GM19035 (cell line): ENCODE measurements at regions not wholly inside any gene's neighbourhood (a gene's known extent, or its start where the extent isn't known, plus 50 kb on each side); places are given as distances from the start of the nearest gene placed in this dataset.
"Not testable (repeated sequence)": the region's sequence is repeated elsewhere in the genome, so short reads cannot be mapped to it uniquely, and the experiment has no call there.

Experiments used
- ATAC-seq: cut with Tn5 transposase; IDR thresholded peaks from one replicate; pipeline ENCODE4 v1.9.1; 2021; ENCODE audit not compliant: unreplicated experiment

DNA sequence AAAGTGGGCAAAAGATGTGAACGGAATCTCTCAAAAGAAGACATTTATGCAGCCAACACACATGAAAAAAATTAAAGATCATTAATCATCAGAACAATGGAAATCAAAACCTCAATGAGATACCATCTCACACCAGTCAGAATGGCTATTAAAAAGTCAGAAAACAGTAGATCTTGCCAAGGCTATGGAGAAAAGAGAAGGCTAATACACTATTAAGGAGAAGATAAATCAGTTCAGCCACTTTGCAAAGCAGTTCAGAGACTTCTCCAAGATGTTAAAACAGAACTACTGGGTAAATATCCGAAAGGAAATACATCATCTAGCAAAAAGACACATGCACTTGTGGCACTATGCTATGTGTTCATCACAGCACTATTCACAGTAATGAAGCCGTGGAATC is 388.2 kb upstream of the LUZP2 start:
- ATAC-seq, result no peak

DNA sequence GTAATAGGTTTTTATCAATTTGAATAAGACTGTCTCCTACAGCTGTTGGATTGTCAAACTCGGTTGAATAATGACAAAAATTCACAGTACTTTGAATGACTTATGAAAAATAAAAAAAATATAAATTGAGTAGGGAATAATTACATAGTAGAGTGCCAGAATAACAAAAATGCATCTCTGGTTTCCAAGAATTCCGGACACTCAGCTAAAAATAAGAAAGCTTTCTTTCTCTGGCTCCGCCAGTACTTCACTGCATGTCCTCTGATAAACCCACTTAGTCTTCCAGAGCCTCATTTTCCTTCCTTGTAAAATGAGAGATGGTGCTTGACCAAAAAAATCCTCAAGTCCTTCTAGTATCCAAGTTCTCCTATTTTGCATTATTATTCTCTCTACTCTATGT is 374.6 kb upstream of the LUZP2 start:
- no peak for ATAC-seq

DNA sequence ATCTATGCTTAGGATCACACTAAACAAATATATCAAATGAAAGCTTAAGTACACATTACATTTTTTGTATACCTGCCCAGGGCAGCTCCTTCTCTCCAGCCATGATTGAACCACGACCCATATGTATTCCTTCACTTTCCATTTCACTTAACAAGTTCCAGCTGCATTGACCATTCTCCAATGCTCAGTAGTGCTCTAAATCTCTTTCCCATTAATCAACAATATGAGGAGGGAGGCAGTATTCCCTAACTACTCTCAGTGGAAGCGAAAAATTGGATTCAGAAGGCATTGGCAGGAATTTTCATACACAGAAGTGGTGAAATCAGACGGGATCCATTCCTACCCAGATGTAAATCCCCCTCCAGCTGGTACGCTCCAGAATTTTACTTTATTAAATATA is 372.0 kb upstream of the LUZP2 start:
- no peak for ATAC-seq

DNA sequence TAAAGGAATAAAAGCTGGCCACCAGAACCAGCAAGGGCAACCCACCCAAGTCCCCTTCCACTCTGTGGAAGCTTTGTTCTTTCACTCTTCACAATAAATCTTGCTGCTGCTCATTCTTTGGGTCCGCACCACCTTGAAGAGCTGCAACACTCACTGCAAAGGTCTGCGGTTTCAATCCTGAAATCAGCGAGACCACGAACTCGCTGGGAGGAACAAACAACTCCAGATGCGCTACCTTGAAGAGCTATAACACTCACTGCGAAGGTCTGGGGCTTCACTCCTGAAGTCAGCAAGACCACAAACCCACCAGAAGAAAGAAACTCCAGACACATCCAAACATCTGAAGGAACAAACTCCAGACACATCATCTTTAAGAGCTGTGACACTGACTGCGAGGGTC is 365.2 kb upstream of the LUZP2 start:
- no peak for ATAC-seq

DNA sequence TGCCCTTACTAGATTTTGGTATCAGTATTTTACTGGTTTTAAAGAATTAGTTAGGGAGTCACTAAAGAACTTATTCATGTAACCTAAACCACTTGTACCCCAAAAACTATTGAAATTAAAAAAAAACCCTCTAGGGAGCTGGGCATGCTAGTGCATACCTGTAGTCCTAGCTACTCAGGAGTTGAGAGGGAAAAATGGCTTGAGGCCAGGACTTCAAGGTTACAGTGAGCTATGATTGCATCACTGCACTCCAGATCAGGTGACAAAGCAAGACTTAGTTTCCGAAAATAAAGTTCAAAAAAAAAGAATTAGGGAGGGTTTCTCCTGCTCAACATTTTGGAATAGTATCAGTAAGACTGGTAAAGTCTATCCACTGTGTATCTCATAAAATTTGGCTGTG is 364.4 kb upstream of the LUZP2 start:
- ATAC-seq, result no peak

DNA sequence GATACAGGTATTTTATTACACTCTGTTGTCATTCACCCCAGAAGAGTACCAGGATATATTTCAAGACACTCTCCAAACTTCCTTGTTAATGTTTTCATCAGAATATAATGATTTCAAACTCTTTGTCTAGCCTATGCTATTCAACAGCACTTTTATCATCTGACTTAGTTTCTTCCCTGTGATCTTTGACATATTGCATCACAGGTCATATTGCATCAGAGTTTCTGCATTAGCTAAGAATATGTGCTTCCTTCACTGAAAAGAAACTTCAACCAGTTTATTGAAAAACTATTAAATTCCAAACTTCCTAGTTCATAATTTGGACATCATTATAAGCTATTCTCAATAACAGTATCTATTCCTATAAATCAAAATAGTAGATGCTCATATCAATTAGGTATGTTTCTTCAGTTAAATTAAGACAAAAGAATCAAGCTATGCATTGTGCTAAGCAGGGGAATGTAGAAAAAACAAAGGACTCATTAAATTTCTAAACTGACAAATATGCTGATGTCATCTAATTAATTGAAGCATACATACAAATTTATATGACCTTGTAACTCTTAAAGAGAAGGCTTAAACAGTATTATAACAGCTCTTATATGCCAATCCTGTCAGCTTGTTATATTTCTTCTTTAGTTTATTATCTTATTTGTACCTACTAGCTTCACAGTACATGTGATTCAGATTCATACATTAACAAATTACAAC is 361.8 kb upstream of the LUZP2 start:
- no peak for ATAC-seq

DNA sequence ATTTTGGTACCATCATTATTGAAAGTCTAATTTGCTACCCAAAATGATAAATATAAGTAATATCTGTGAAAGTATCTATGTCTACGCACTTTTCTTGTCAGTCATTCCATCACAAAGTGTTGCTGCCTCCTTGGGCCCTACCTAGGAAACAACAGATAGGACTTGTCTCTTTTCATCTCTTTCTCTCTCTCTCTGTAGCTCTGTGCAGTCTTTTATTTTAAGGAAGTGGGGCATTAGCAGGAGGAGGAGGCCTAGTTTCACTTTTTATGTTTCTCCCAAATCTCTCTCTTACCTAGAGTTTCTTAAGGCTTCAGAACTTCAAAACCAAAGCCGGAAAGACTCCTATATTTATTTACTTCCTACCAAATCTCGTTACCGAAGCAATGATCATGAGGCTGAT is 354.8 kb upstream of the LUZP2 start:
- ATAC-seq, result no peak

DNA sequence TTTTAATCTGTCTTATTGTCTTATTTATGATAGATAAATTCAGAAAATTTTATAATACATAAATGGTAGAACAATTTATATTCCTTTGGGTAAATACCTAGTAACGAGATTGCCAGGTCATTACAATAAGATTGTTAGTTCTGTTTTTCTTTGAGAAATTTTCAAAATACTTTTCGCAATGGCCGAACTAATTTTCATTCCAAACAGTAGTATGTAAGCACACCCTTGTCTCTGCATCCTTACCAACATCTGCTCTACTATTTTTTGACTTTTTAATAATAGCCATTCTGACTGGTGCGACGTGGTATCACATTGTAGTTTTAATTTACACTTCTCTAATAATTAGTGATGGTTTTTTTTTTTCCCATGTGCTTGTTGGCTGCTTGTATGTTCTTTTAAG is 351.4 kb upstream of the LUZP2 start:
- ATAC-seq, result no peak

DNA sequence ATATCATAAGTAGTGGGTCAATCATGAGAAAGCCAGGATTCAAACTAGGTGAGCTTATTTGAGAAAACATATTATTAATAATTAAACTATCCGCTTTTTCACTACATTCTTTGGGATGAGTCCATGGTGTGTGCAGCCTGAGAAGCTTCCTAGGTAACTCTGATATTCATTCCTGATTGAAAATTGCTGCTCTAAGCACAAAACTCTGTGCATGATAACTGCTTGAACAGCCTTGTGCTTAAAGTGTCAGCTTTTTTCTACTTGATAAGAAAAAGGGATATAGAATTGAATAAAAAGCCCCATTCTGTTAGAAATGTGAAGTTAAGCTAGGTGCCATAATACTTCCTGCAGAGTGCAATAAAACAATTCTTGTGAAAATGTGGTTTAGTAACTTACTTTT is 343.5 kb upstream of the LUZP2 start:
- no peak for ATAC-seq

DNA sequence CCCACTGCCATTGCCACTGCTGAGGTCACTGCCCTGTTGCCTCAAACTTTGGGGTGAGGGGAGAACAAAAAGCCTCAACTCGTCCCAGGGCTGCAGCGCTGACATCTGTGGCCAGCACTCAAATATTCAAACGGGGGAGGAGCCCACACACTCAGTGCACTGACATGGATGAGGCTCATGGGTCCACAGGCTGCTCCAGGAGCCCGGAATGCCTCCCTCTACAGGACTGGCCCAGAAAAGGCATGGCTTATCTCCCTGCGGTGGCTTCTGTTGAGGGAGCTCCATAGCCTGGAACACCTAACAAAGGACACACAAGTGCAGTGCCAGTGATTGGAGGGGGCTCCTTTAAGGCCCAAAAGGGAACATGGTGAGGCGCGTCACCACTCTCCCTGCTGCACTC is 341.1 kb upstream of the LUZP2 start:
- no peak for ATAC-seq

DNA sequence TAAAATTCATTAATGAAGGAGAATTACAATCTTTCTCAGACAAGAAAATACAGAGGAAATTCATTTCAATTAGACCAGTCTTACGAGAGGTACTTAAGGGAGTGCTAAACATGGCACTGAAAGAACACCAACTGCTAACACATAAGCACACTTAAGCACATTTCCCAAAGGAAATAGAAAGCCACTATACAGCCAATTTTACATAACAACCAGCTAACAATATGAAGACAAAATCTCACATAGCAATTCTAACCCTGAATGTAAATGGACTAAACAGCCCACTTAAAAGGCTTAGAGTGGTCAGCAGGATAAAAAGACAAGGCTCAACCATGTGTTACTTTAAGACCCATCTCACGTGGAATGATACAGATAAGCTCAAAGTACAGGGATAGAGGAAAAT is 339.5 kb upstream of the LUZP2 start:
- no peak for ATAC-seq

DNA sequence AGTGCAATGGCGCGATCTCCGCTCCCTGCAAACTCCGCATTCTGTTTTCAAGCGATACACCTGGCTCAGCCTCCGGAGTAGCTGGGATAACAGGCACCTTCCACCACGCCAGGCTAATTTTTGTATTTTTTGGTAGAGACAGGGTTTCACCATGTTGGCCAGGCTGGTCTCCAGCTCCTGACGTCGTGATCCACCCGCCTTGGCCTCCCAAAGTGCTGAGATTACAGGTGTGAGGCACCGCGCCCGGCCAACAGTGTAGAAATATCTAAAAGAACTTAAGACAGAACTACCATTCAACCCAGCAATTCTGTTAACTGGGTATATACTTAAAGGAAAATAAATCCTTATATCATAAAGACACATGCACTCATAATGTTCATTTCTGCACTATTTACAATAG is 335.3 kb upstream of the LUZP2 start:
- ATAC-seq, result no peak

DNA sequence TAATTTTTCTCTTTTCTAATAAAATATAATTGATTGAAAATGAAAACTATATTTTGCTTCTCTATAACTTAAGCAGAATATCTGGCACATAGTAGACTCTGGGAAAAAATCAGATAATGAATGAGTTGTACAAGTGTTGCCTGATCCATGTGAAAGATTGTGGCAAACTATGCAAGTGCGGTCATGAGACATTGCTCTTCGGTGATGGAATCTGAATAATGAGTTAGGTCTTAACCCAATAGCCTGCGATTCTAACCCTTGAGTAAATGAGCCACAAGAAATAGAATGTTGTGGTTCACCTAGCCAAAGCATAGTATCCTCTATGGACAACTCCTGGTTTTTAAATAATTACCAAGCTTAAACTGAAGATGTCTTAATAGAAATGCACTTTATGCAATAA is 333.7 kb upstream of the LUZP2 start:
- ATAC-seq, result no peak

DNA sequence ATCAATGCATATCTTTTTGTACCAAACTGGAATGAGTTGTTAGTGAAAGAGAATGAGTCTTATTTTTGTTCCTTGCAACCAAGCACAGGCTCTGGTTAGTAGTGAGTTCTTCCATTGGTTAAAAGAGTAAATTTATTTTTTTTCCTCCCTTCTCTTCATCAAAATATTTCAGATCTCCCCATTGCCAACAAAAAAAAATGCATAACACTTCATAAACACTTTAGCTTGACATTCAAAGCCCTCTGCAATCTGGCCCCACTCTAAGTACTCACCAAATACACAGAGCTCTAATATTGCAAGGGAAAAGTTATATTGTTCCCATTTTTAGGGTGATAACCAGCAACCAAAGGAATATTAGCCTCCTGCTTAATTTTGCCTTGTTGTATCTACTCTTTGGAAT is 333.0 kb upstream of the LUZP2 start:
- no peak for ATAC-seq

DNA sequence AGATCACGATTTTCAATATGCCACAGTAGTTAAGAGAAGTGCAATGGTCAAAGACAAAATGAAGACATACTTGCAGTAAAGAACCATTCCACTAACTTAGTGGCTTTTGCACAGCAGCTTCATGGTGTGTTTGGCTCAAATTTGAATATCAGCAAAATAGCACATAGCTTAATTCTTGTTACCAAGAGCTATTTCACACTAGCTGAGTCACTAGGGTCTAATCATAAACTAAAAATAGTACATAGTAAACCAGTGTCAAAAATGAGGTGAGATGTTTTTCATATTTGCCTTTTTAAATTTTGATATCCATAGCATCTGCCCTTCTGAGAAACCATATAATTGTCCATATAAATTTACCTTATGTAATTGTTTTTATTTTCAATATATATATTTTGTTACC is 325.0 kb upstream of the LUZP2 start:
- no peak for ATAC-seq

DNA sequence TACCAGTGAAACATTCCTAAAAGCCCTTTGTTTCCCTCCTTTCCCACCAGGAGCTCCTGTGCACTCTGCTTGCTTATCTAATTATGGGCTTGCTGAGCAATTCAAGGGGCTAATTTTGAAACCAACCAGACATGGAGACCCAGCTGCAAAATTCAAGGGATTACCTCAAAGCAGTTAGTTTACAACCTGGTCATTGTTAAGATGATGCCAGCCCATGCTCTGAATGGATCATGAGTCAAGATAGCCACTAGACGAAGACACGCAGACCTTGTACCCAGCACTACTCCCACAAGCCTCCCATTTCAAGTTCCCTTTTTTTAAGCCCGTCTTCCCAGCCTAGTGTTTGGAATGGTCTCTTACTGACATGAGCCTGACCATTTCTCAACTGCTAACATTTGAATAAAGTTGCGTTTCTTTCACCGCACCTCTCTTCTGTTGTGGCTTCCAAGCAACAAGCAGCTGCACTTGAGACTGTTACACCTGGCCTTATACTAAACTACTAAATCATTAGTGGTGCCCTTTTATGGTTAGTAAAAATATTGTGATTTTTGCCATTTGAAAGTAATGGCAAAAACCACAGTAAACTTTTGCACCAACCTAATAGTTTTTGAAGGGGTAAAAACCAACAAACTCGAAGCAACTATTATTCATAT is 315.3 kb upstream of the LUZP2 start:
- no peak for ATAC-seq

DNA sequence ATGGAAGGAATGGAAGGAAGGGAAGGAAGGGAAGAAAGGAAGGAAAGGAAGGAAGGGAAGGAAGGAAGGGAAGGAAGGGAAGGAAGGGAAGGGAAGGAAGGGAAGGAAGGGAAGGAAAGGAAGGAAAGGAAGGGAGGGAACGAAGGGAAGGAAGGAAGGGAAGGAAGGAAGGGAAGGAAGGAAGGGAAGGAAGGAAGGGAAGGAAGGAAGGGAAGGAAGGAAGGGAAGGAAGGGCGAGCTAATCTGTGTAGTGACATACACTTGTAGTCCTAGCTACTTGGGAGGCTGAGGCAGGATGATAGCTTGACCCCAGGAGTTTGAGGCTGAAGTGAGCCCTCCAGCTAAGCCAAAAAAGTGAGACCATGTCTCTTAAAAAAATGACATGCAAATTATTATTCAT is 311.3 kb upstream of the LUZP2 start:
- ATAC-seq, result not testable (repeated sequence)

DNA sequence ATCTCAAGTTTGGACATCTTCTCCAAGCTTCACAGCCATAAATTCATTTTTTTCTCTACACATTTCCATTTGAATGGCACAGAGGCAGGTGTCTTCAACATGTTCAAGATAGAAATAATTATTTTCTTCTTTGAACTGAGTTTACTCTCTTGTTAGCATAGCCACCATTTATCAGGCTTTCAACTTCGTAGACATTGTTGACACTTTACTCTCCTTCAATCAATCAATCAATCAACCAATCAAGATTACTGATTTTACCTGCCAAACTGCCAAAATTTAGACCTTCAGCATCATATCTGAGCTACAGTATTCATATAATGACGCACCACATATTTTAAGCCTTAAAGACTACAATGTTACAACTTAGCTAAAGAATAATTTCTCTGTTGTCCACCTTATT is 300.1 kb upstream of the LUZP2 start:
- ATAC-seq, result no peak

DNA sequence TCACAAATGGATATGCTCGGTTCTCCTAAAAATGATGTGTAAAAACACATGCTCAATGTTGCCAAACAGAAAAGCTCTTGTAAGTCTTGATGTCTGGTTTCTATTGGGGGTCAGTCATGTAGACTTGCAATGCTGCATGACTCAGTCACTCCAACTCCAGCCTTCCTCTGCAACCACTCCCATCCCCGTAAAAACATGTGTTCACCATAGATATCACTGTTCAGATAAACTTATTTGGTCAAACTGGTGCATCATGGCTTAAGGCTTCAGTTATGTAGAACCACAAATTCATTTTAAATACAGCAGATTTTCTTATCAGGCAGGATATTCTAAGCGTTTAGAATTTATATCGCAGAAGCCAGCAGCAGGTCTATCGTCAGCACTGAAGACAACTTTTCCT is 298.4 kb upstream of the LUZP2 start:
- ATAC-seq, result no peak

DNA sequence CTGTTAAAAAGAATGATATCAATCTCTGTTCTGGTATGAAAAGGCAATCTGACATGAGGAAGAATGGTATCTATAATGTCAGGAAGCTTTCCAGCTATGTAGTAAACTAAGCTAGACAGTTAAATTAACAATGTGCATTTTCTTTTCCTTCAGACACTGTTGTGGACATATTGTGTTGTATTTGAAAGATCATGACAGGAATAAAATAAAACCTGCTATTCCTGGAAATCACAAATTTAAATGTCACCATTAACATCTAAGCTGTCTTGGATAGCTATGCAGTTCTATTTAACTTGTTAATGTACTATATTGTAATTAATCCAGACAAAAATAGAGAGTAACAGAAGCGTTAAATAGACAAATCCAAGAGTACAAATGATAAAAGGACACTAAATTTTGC is 297.4 kb upstream of the LUZP2 start:
- ATAC-seq, result no peak

DNA sequence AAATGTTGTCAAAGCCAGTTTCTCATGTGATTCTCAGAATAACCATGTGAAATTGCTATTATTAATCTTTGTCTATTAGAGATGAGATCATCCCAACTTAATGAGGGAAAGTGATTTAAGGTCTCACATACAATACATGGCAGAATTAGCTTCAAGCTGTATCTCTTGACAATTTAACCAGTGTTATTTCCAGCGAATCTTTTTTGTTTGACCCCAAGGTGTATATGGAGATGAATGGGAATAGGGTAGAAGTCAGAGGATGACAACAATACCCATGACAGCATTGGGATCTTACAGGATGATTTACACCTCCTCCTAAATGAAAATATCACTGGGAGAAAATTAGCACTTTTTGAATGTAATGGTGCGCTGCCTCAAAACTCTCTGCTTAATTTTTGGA is 290.8 kb upstream of the LUZP2 start:
- no peak for ATAC-seq

DNA sequence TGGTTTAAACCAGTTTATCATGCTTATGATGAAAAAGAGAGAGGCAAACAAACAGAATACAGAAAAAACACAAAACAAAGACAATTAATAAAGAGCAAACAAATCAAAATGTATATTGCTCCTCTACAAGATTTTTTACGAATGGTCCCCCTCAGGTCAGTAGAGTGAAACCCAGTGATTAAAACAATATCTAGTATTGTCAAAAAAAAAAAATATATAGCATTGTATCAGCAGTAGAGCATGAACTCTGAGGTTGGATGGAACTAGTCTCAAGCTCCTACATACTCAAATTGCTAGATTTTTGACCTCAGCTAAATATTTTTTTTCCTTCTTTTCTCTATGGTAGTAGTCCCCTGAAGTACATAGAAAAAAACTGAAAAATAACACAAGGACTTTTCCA is 290.3 kb upstream of the LUZP2 start:
- ATAC-seq, result no peak

DNA sequence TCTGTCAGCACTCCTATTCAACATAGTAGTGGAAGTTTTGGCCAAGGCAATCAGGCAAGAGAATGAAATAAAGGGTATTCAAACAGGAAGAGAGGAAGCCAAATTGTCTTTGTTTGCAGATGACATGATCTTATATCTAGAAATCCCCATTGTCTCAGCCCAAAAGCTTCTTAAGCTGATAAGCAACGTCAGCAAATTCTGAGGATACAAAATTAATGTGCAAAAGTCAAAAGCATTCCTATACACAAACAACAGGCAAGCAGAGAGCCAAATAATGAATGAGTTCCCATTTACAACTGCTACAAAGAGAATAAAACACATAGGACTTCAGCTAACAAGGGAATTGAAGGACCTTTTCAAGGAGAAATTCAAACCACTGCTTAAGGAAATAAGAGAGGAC is 280.4 kb upstream of the LUZP2 start:
- ATAC-seq, result no peak
